SK-N-SH treated with all-trans-retinoic acid at 6 μM for 48 hours (cell line): ENCODE measurements at regions not wholly inside any gene's neighbourhood (a gene's known extent, or its start where the extent isn't known, plus 50 kb on each side); places are given as distances from the start of the nearest gene placed in this dataset.
"Not testable (repeated sequence)": the region's sequence is repeated elsewhere in the genome, so short reads cannot be mapped to it uniquely, and the experiment has no call there.

Experiments
- ATAC-seq: fragments of 200-7000 bp; cut with Tn5 transposase; 3 replicates; pipeline ENCODE4 v1.9.1; 2020; ENCODE audit warnings: mild to moderate bottlenecking, moderate library complexity
- ARNTL ChIP-seq: fragments of 450-650 bp; formaldehyde crosslinking; IDR thresholded peaks from 2 replicates; pipeline ENCODE4 v1.5.0; 2020; ENCODE audit warnings: low read depth, mild to moderate bottlenecking, moderate library complexity, borderline replicate concordance
- BACH2 ChIP-seq: fragments of 250-450 bp; sonication (Bioruptor Pico); IDR thresholded peaks from 2 replicates; pipeline ENCODE4 v1.9.0; 2021; ENCODE audit warnings: mild to moderate bottlenecking, borderline replicate concordance
- CREB5 ChIP-seq: fragments of 250-450 bp; sonication (Bioruptor Pico); IDR thresholded peaks from 2 replicates; pipeline ENCODE4 v1.5.1; 2020; ENCODE audit warnings: low read depth, mild to moderate bottlenecking, moderate library complexity
- CSDC2 ChIP-seq: fragments of 250-450 bp; sonication (Bioruptor Pico); IDR thresholded peaks from 2 replicates; pipeline ENCODE4 v1.5.0; 2020; ENCODE audit warnings: mild to moderate bottlenecking, moderate library complexity
- CSRNP3 ChIP-seq: fragments of 250-450 bp; sonication (Bioruptor Pico); IDR thresholded peaks from 2 replicates; pipeline ENCODE4 v1.5.1; 2021; ENCODE audit warnings: mild to moderate bottlenecking, moderate library complexity
- ESRRG ChIP-seq: fragments of 250-450 bp; sonication (Bioruptor Pico); IDR thresholded peaks from 2 replicates; pipeline ENCODE4 v1.6.1; 2021; ENCODE audit warnings: mild to moderate bottlenecking
- GLIS3 ChIP-seq: fragments of 250-450 bp; sonication (Bioruptor Pico); IDR thresholded peaks from 2 replicates; pipeline ENCODE4 v1.5.0; 2020; ENCODE audit warnings: mild to moderate bottlenecking, moderate library complexity
- ISL1 ChIP-seq: fragments of 250-450 bp; sonication (Bioruptor Pico); IDR thresholded peaks from 2 replicates; pipeline ENCODE4 v2.1.2; 2022; ENCODE audit warnings: mild to moderate bottlenecking, moderate library complexity
- OSR1 ChIP-seq: fragments of 250-450 bp; sonication (Bioruptor Pico); IDR thresholded peaks from 2 replicates; pipeline ENCODE4 v1.8.0; 2022; ENCODE audit warnings: moderate library complexity, mild to moderate bottlenecking, inconsistent platforms
- POU6F1 ChIP-seq: fragments of 250-450 bp; sonication (Bioruptor Pico); IDR thresholded peaks from 2 replicates; pipeline ENCODE4 v1.8.0; 2021; ENCODE audit warnings: low read depth, mild to moderate bottlenecking, moderate library complexity, borderline replicate concordance
- PPARA ChIP-seq: fragments of 250-450 bp; sonication (Bioruptor Pico); IDR thresholded peaks from 2 replicates; pipeline ENCODE4 v1.5.0; 2020; ENCODE audit warnings: mild to moderate bottlenecking, borderline replicate concordance
- RARB ChIP-seq: fragments of 250-450 bp; sonication (Bioruptor Pico); IDR thresholded peaks from 2 replicates; pipeline ENCODE4 v1.8.0; 2021; ENCODE audit warnings: mild to moderate bottlenecking, moderate library complexity
- SNAI2 ChIP-seq: fragments of 250-450 bp; sonication (Bioruptor Pico); IDR thresholded peaks from 2 replicates; pipeline ENCODE4 v1.5.0; 2020; ENCODE audit warnings: mild to moderate bottlenecking, moderate library complexity
- TCF4 ChIP-seq: fragments of 250-450 bp; sonication (Bioruptor Pico); IDR thresholded peaks from 2 replicates; pipeline ENCODE4 v1.8.0; 2021; ENCODE audit warnings: mild to moderate bottlenecking, moderate library complexity, borderline replicate concordance
- TOX ChIP-seq: fragments of 250-450 bp; sonication (Bioruptor Pico); IDR thresholded peaks from 2 replicates; pipeline ENCODE4 v1.8.0; 2021; ENCODE audit warnings: mild to moderate bottlenecking, moderate library complexity, borderline replicate concordance
- ZC3H10 ChIP-seq: fragments of 250-450 bp; sonication (Bioruptor Pico); IDR thresholded peaks from 2 replicates; pipeline ENCODE4 v1.5.1; 2021; ENCODE audit warnings: mild to moderate bottlenecking, moderate library complexity
- ZFP3 ChIP-seq: fragments of 250-450 bp; sonication (Bioruptor Pico); IDR thresholded peaks from 2 replicates; pipeline ENCODE4 v1.5.0; 2020; ENCODE audit warnings: mild to moderate bottlenecking, moderate library complexity
- ZFP30 ChIP-seq: fragments of 450-650 bp; formaldehyde crosslinking; IDR thresholded peaks from 2 replicates; pipeline ENCODE4 v1.5.0; 2022; ENCODE audit warnings: mild to moderate bottlenecking, moderate library complexity
- ZNF70 ChIP-seq: fragments of 450-650 bp; formaldehyde crosslinking; IDR thresholded peaks from 2 replicates; pipeline ENCODE4 v1.5.0; 2020; ENCODE audit warnings: mild to moderate bottlenecking, moderate library complexity
- ZNF8 ChIP-seq: fragments of 450-650 bp; formaldehyde crosslinking; IDR thresholded peaks from 2 replicates; pipeline ENCODE4 v1.5.0; 2020; ENCODE audit warnings: mild to moderate bottlenecking, moderate library complexity
- TF ChIP-seq, protein P1 (sequence below): fragments of 250-450 bp; sonication (Bioruptor Pico); IDR thresholded peaks from 2 replicates; pipeline ENCODE4 v1.5.0; 2020; ENCODE audit warnings: mild to moderate bottlenecking, moderate library complexity

DNA sequence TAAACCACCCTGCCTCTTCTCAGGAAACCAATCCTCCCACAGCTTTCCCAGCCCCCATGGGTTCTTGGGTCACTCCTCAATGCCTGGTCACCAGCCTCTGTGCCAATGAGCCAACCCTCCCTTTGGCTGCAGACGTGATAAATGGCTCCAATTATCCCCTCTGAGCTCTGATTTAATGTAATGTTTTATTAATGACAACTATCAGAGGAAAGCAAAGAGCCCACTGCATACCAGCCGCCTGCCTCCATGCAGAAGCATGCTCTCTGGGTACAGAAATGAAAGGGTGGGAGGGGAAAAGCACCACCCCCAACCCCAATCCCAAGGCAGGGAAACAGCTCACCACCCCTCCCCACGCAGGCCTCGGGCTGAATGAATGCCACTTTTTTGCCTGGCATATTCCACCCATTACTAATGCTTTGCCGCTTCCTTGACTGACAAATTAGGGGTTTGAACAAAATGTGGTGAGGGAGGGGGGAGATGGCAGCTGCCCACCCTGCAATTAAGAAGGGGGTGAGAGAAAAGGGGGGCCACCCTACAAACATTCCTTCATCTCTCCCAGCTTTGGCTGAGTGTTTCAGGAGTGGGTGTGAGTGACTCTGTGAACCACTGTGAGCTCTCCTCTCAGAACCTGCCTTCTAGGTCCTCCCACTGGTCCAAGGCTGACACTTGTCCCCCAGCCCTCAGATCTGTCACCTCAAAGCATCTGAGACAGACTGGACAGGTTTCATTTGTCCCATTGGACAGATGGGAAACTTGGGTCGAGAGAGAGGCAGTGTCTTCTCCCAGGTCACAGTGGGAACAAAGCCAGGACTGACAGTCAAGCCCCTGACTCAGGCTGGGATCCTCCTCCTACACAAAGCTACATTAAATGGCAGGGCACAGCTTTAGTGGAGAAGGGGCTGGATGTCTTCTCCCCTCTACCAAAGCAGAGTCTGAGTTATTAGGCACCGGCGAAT is 161.5 kb downstream of the TMEM132E start:
- ATAC-seq: no peak
- TF ChIP-seq RARB (CRISPR knock-in tag) (no peak), SNAI2 (CRISPR knock-in tag) (no peak), ZFP3 (CRISPR knock-in tag) (no peak), ZC3H10 (CRISPR knock-in tag) (no peak), BACH2 (CRISPR knock-in tag) (no peak), ZNF70 (CRISPR knock-in tag) (no peak), ESRRG (CRISPR knock-in tag) (no peak), TCF4 (CRISPR knock-in tag) (no peak), OSR1 (no peak), TOX (CRISPR knock-in tag) (no peak), ZNF8 (no peak), POU6F1 (CRISPR knock-in tag) (no peak), ISL1 (CRISPR knock-in tag) (no peak), ARNTL (CRISPR knock-in tag) (no peak), GLIS3 (CRISPR knock-in tag) (no peak), CREB5 (CRISPR knock-in tag) (no peak), PPARA (CRISPR knock-in tag) (no peak), CSRNP3 (CRISPR knock-in tag) (no peak), ZFP30 (CRISPR knock-in tag) (no peak)

DNA sequence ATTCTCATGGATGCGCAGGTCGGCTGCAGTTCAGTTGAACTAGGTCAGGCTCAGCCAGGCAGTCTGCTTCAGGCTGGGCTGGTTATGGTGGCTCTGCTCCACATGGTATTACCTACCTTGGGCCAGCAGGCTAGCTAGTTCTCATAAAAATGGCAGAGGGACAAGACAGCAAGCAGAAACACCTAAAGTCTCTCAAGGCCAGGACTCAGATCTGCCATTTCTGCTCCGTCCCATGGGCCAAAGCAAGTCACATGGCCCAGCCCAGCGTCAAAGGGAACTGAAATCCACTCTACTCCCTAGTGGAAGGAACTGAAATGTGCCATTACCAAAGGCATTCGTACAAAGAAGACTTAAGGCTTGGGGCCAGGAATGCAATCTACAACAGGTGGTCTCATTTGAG is 160.0 kb downstream of the TMEM132E start:
- TF ChIP-seq ZFP30 (CRISPR knock-in tag): no peak
- TF ChIP-seq ESRRG (CRISPR knock-in tag): no peak
- no peak for TF ChIP-seq TCF4 (CRISPR knock-in tag)
- TF ChIP-seq, protein P1, sequence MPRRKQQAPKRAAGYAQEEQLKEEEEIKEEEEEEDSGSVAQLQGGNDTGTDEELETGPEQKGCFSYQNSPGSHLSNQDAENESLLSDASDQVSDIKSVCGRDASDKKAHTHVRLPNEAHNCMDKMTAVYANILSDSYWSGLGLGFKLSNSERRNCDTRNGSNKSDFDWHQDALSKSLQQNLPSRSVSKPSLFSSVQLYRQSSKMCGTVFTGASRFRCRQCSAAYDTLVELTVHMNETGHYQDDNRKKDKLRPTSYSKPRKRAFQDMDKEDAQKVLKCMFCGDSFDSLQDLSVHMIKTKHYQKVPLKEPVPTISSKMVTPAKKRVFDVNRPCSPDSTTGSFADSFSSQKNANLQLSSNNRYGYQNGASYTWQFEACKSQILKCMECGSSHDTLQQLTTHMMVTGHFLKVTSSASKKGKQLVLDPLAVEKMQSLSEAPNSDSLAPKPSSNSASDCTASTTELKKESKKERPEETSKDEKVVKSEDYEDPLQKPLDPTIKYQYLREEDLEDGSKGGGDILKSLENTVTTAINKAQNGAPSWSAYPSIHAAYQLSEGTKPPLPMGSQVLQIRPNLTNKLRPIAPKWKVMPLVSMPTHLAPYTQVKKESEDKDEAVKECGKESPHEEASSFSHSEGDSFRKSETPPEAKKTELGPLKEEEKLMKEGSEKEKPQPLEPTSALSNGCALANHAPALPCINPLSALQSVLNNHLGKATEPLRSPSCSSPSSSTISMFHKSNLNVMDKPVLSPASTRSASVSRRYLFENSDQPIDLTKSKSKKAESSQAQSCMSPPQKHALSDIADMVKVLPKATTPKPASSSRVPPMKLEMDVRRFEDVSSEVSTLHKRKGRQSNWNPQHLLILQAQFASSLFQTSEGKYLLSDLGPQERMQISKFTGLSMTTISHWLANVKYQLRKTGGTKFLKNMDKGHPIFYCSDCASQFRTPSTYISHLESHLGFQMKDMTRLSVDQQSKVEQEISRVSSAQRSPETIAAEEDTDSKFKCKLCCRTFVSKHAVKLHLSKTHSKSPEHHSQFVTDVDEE (CRISPR knock-in tag): no peak
- no peak for TF ChIP-seq PPARA (CRISPR knock-in tag)
- no peak for TF ChIP-seq OSR1
- no peak for TF ChIP-seq TOX (CRISPR knock-in tag)
- no peak for TF ChIP-seq BACH2 (CRISPR knock-in tag)
- TF ChIP-seq, all 23 proteins: peak for 0
- no peak for ATAC-seq

GRCh38 chr17:34737673-34738072 is 158.3 kb downstream of the TMEM132E start:
- not testable (repeated sequence) for ATAC-seq

- ATAC-seq: no peak
- no peak for TF ChIP-seq CSDC2
- no peak for TF ChIP-seq TOX (CRISPR knock-in tag)
- TF ChIP-seq BACH2 (CRISPR knock-in tag): no peak
- no peak for TF ChIP-seq ZNF70 (CRISPR knock-in tag)
- TF ChIP-seq ESRRG (CRISPR knock-in tag): no peak
- TF ChIP-seq POU6F1 (CRISPR knock-in tag): no peak
- TF ChIP-seq PPARA (CRISPR knock-in tag): no peak
- no peak for TF ChIP-seq ZFP3 (CRISPR knock-in tag)
- no peak for TF ChIP-seq CSRNP3 (CRISPR knock-in tag)
- TF ChIP-seq OSR1: no peak
- TF ChIP-seq SNAI2 (CRISPR knock-in tag): no peak
- no peak for TF ChIP-seq ZNF8
- no peak for TF ChIP-seq GLIS3 (CRISPR knock-in tag)
- TF ChIP-seq ARNTL (CRISPR knock-in tag): no peak
- TF ChIP-seq CREB5 (CRISPR knock-in tag): no peak
Measured at GRCh38 chr17:34736611-34737010, 157.2 kb downstream of the TMEM132E start.
